ENCODE measurements at regions not wholly inside any gene's neighbourhood (a gene's known extent, or its start where the extent isn't known, plus 50 kb on each side); places are given as distances from the start of the nearest gene placed in this dataset.

- TF ChIP-seq EZH2 (IDR thresholded peaks at IDR 0.05; ENCODE audit: borderline replicate concordance, insufficient read depth, low read length, poor library complexity, severe bottlenecking) (no peak), EP300 (conservative IDR thresholded peaks at IDR 0.05; ENCODE audit: poor library complexity, severe bottlenecking) (no peak), CTCF (IDR thresholded peaks at IDR 0.05; ENCODE audit: poor library complexity, severe bottlenecking) (no peak), MXI1 (conservative IDR thresholded peaks at IDR 0.05; ENCODE audit: poor library complexity, severe bottlenecking) (no peak), RAD21 (conservative IDR thresholded peaks at IDR 0.05) (no peak), REST (IDR thresholded peaks at IDR 0.05; ENCODE audit: borderline replicate concordance) (no peak)
Observed at GRCh38 chr6:163996491-163996890, 582.0 kb downstream of the QKI start.

Data from neural cell (in vitro differentiated cells).